GM19043 (cell line): ENCODE measurements at regions not wholly inside any gene's neighbourhood (a gene's known extent, or its start where the extent isn't known, plus 50 kb on each side); places are given as distances from the start of the nearest gene placed in this dataset.
"Not testable (repeated sequence)": the region's sequence is repeated elsewhere in the genome, so short reads cannot be mapped to it uniquely, and the experiment has no call there.

ENCODE experiments used
- ATAC-seq: cut with Tn5 transposase; IDR thresholded peaks from one replicate; pipeline ENCODE4 v1.9.1; 2021; ENCODE audit warnings: low read depth; ENCODE audit not compliant: unreplicated experiment

DNA sequence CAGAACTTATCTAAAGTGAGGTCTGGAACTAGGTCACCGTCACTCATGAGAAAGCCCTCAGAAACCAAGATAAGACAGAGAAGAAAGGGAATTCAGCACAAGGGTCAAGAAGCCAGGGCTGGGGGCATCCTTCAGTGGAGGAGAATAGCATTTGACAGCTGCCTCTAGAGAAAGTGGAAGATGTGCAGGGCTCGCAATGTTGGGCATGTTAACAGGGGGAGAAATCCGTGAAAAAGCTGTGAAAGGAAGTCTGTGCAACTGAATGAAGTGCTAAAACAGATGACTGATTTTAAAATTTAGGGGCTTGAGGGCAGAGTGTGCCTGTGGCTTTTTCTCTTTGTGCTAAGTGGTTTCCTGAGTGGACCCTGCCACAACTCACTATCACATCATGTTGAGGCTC, 97.7 kb upstream of the IFNG-AS1 start:
- ATAC-seq = no peak

- no peak for ATAC-seq
Measured at GRCh38 chr12:67892259-67893021, 96.8 kb upstream of the IFNG-AS1 start.

DNA sequence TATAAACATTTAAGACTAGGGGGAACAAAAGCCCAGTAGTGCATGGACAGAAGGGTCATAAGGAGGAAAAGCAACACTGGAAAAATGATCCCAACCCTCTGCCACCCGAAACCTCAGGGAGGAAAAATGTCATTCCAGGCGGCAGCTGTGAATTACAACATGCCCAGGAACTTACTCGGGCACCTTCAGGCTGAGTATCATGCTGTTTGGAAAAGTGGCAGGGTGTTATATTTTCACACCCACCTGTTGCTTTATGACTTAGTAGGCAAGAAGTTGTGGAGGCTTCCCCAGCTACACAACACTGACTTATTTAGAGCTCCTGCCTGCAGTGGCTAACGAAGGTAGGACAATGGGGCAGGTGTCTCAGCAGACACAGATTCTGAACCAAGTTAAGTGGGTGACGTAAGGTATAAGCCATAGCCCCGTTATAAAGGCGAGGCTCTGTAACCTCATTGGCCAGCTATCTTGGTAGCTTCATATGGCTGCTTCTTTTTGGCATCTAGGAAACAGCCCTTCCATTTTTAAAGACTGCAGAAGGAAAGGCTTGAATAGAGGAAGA, 96.1 kb upstream of the IFNG-AS1 start:
- no peak for ATAC-seq

DNA sequence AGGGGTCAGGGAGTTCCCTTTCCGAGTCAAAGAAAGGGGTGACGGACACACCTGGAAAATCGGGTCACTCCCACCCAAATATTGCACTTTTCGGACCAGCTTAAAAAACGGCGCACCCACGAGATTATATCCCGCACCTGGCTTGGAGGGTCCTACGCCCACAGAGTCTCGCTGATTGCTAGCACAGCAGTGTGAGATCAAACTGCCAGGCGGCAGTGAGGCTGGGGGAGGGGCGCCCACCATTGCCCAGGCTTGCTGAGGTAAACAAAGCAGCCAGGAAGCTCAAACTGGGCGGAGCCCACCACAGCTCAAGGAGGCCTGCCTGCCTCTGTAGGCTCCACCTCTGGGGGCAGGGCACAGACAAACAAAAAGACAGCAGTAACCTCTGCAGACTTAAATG, 88.8 kb upstream of the IFNG-AS1 start:
- not testable (repeated sequence) for ATAC-seq

DNA sequence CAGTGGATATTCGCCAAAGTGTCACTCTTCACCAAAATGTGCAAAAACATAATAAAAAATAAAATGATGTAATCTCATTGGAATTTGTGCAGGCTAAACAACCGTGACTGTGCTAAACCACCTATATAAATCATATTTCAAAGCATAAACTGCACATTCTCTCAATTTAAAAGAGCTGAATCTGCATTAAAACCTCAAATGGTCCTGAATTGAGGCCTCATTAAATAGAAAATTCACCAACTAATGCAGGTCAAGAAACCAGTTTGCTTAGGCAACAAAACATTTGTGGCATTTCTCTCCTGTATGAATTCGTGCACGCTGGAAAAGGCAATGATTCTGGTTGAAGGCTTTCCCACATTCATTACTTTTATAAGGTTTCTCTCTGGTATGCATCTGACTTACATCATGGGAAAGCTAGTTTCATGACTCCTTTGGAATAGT, 80.1 kb upstream of the IFNG-AS1 start:
- ATAC-seq = no peak

DNA sequence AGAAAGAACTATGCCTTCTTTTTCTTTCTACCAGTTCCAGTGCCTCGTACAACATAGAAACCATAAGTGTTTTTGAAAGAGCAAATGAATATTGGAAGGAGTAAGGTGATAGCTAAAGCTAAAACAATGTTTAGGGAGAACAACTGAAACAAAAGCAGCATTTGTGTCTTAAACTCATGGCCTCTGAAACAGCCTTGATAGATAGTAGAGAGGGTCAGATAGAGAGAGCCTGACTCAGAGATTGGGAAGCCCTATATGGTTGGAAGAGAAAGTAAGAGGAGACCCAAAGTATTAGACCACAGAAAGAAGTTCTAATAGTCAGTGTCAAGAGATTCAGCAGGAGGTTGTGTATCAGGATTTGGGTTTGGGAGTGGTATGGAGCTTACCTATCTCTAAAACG, 79.6 kb upstream of the IFNG-AS1 start:
- no peak for ATAC-seq

DNA sequence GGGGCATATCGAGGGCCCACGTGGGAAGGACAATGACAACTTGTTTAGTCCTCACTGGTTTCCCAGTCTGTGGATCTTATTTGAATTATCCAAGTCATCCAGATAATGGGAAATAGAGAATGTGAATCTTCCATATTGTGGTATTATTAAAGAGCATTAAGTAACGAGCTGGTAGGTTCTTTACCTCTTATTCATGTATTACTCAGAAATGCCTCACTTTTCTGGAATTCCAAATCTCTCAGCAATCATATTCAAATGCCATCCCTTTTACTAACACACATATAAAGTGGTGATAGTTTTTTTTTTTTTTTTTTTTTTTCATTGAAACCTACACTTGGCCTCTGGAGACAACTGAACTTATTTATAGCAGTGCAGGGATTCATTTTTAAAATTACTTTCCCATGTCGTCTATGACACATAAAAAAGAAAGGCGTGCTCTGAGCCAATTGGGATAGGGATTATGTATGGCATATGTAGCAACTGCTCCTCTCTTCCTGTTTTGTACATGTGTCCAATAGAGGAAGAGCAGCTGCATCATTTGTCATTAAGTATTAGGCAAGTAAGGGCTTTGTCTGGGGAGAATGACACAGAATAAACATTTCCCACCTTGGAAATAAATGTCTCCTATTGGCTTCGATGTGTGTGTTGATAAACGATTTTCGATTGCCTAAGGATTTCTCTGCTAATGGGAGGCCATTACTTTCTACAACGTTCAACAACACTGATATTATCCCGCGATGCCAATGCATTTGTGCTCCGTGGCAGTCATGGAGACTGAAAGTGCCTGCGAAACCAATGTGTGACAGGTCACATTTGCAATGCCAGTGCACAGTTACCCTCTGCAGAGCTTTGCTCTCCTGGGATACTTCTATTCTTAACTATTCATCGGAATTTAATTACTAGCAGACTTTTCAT, 78.6 kb upstream of the IFNG-AS1 start:
- ATAC-seq = no peak

GRCh38 chr12:67911275-67911600, 78.0 kb upstream of the IFNG-AS1 start:
- ATAC-seq = no peak

DNA sequence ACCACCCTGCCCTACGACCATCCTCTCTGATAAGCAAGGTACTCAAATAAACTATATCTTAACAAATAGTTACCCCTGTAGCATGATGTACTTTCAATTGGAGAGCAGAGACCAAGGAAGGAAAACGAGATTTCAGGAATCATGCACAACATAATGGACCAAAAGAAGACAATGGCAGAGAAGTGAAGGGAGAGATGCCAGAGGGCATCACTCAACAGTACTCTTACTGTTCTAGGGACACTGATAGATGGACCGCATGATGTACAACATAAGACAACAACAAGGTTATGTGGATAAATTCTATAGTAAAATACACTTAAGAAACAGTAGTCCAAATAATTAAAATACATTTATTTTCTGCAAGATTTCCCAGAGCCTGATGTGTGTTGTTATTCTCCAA, 77.5 kb upstream of the IFNG-AS1 start:
- no peak for ATAC-seq

DNA sequence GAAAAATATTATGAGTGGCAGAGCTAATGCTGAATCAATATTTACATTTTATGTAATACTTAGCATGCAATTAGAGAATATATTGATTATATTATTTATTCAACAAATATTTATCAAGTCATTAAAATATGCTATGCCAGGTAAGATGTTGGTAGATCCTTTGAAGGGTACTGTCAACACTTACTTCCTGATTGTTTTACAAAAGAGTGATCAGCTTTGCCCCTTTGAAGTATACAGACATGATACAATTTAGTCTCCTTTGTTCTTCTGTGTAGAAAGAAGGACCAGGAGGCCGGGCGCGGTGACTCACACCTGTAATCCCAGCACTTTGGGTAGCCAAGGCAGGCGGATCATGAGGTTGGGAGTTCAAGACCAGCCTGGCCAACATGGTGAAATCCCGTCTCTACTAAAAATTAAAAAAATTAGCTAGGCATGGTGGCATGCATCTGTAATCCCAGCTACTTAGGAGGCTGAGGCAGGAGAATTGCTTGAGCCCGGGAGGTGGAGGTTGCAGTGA, 73.9 kb upstream of the IFNG-AS1 start:
- ATAC-seq = no peak

- ATAC-seq = no peak
Measured at GRCh38 chr12:67916266-67916970, 72.8 kb upstream of the IFNG-AS1 start.

DNA sequence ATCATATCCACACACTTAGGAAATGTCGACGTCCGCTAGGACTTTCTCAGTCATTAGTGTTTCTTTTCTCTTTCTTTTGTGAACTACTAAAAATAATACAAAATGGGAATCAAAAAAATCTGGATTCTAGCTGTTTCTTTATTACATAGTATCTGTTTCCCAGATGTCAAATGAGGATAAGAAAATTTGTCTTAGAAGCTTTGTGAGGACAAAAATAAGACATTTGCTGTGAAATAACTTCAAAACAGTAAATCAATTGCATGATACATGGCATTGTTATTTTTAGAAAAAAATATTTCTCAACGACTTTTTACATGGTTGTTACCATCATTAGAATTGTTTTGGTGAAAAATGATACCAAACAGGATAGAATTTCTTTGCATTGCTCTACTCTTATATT, 71.4 kb upstream of the IFNG-AS1 start:
- no peak for ATAC-seq

- no peak for ATAC-seq
Measured at GRCh38 chr12:67918441-67918840, 70.8 kb upstream of the IFNG-AS1 start.

- no peak for ATAC-seq
Measured at GRCh38 chr12:67919406-67919805, 69.8 kb upstream of the IFNG-AS1 start.

DNA sequence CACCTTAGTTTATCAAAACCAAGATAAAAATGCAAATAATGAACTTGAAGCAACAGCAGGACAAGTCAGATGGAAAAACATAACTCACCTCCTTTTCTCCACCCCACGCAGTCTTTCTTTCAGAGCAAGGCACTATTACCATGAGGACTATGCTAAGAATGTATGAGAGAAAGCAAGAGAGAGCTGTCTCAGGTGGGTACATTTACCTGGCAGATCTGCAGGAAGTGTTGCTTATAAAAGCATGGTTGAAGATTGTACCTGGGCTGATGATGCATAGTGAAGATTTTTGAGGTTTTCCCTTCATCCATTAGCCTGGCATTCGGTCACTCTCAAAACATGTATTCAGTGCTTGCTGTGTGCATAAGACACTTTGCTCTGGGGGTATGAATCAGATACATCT, 68.8 kb upstream of the IFNG-AS1 start:
- ATAC-seq = no peak

DNA sequence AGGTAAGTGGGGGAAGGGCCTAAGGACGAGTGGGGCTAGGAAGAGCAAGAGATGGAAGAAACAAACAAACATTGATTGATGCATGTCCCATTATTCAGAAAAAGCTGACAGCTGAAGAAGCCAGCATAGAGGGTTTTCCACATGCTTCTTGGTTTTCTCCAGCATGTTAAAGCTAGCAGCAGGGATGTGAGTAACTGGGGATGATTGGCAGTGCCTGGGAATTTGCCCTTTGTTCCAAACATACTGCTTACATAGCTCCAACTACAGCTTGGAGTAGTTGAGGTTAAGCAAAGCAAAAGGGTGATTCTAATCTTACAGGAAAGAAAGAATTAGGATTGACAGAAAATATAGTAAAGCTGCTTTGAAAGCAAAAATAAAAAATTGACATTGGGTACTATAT, 68.0 kb upstream of the IFNG-AS1 start:
- ATAC-seq = no peak

- no peak for ATAC-seq
Measured at GRCh38 chr12:67922245-67922644, 67.0 kb upstream of the IFNG-AS1 start.

- no peak for ATAC-seq
Measured at GRCh38 chr12:67925077-67925476, 64.2 kb upstream of the IFNG-AS1 start.

GRCh38 chr12:67925552-67925951, 63.7 kb upstream of the IFNG-AS1 start:
- ATAC-seq = no peak

GRCh38 chr12:67926063-67926462, 63.2 kb upstream of the IFNG-AS1 start:
- no peak for ATAC-seq

- no peak for ATAC-seq
Measured at GRCh38 chr12:67927324-67927723, 61.9 kb upstream of the IFNG-AS1 start.
